ENCODE measurements at regions not wholly inside any gene's neighbourhood (a gene's known extent, or its start where the extent isn't known, plus 50 kb on each side); places are given as distances from the start of the nearest gene placed in this dataset.

DNA sequence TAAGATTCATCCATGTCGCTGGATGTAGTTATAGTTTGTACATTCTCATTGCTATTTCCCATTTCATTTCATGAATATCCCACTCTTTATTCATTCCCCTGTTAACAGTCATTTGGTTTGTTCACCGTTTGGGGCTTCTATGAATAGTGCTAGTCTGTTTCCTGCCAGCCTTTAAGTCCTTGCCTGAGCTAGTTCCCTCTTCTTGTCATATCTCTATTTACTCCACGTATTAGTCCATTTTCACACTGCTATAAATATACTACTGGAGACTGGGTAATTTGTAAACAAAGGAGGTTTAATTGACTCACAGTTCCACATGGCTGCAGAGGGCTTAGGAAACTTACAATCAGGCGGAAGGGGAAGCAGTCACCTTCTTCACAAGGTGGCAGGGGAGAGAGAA is 56.2 kb downstream of the PLCE1 start:
- TF ChIP-seq, protein P1, sequence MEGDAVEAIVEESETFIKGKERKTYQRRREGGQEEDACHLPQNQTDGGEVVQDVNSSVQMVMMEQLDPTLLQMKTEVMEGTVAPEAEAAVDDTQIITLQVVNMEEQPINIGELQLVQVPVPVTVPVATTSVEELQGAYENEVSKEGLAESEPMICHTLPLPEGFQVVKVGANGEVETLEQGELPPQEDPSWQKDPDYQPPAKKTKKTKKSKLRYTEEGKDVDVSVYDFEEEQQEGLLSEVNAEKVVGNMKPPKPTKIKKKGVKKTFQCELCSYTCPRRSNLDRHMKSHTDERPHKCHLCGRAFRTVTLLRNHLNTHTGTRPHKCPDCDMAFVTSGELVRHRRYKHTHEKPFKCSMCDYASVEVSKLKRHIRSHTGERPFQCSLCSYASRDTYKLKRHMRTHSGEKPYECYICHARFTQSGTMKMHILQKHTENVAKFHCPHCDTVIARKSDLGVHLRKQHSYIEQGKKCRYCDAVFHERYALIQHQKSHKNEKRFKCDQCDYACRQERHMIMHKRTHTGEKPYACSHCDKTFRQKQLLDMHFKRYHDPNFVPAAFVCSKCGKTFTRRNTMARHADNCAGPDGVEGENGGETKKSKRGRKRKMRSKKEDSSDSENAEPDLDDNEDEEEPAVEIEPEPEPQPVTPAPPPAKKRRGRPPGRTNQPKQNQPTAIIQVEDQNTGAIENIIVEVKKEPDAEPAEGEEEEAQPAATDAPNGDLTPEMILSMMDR (IDR thresholded peaks at IDR 0.05; ENCODE audit: control extremely low read depth in 1 of 3, insufficient read depth in 1 of 3, low read depth in 1 of 3, low read length in 3 of 3), result no peak
- no peak for TF ChIP-seq CEBPB (IDR thresholded peaks at IDR 0.05; ENCODE audit: low read depth, low read length)
- TF ChIP-seq EZH2 (IDR thresholded peaks at IDR 0.05; ENCODE audit: low read depth, low read length, severe bottlenecking), result no peak
- no peak for TF ChIP-seq SIN3A (conservative IDR thresholded peaks at IDR 0.05 in 1 of 2, IDR thresholded peaks at IDR 0.05 in 1 of 2; ENCODE audit: low read depth in 1 of 2, low read length in 2 of 2)
- no peak for TF ChIP-seq TAF1 (IDR thresholded peaks at IDR 0.05; ENCODE audit: low read depth, low read length)
- no peak for TF ChIP-seq CHD2 (IDR thresholded peaks at IDR 0.05; ENCODE audit: low read length)
- no peak for TF ChIP-seq SP2 (IDR thresholded peaks at IDR 0.05; ENCODE audit: low read length)
- TF ChIP-seq POLR2A (IDR thresholded peaks at IDR 0.05; ENCODE audit: control extremely low read depth in 1 of 2, low read depth in 2 of 2, low read length in 2 of 2), result no peak
- no peak for TF ChIP-seq EP300 (IDR thresholded peaks at IDR 0.05; ENCODE audit: borderline replicate concordance in 1 of 2, low read depth in 2 of 2, low read length in 2 of 2)
- no peak for TF ChIP-seq PHF8 (conservative IDR thresholded peaks at IDR 0.05; ENCODE audit: low read depth, low read length)

All from H1 (cell line).